Esophagus muscularis mucosa (tissue), 4 donors: ENCODE measurements at regions not wholly inside any gene's neighbourhood (a gene's known extent, or its start where the extent isn't known, plus 50 kb on each side); places are given as distances from the start of the nearest gene placed in this dataset.
A peak's percentile ranks its signal among the peaks of the same experiment; 100 is the strongest.

Source experiments
- DNase-seq: peaks from one replicate; pipeline ENCODE4 v3.0.0-alpha.2; 2017; ENCODE audit errors: extremely low spot score
- H3K27ac ChIP-seq, 4 donors: fragments of 200-600 bp; sonication (generic); replicated peaks in 1 of 4; 1 replicate in 3 of 4; 2 replicates in 1 of 4; pipeline ENCODE4 v1.5.1; 2016 to 2019; ENCODE audit warnings: mild to moderate bottlenecking in 1 of 4
- H3K27me3 ChIP-seq, 4 donors: fragments of 200-600 bp; sonication (generic); one replicate each; pipeline versions ENCODE4 v1.5.1 to v1.6.0; 2016 to 2019
- H3K36me3 ChIP-seq, 4 donors: fragments of 200-600 bp; sonication (generic); one replicate each; pipeline ENCODE4 v1.5.1; 2016 to 2019
- H3K4me1 ChIP-seq, 4 donors: fragments of 200-600 bp; sonication (generic); one replicate each; pipeline ENCODE4 v1.5.1; 2016 to 2019
- H3K4me3 ChIP-seq, 4 donors: fragments of 200-600 bp; sonication (generic); 1 replicate in 2 of 4; 2 replicates in 2 of 4; pipeline ENCODE4 v1.5.1; 2016 to 2019; ENCODE audit warnings: mild to moderate bottlenecking in 4 of 4, moderate library complexity in 1 of 4
- H3K9me3 ChIP-seq, 4 donors: fragments of 200-600 bp; sonication (generic); 1 replicate in 3 of 4; 2 replicates in 1 of 4; pipeline ENCODE4 v1.5.1; 2016 to 2019
- CTCF ChIP-seq, 3 experiments: fragments of 200-600 bp in 2 of 3; fragments of 450-650 bp in 1 of 3; sonication (generic) in 2 of 3; IDR thresholded peaks; one replicate each; pipeline ENCODE4 v1.5.1; 2017 to 2019; ENCODE audit warnings: antibody characterized with exemption in 3 of 3, mild to moderate bottlenecking in 2 of 3, moderate library complexity in 1 of 3
- EP300 ChIP-seq: sonication (generic); formaldehyde crosslinking; IDR thresholded peaks from one replicate; pipeline ENCODE4 v1.6.1; 2017; ENCODE audit warnings: antibody characterized with exemption
- POLR2A ChIP-seq: fragments of 450-650 bp; IDR thresholded peaks from one replicate; pipeline ENCODE4 v1.6.1; 2017; ENCODE audit warnings: antibody characterized with exemption, moderate library complexity, mild to moderate bottlenecking, low read depth
- POLR2AphosphoS5 ChIP-seq, 2 donors: sonication (generic); formaldehyde crosslinking; IDR thresholded peaks; one replicate each; pipeline ENCODE4 v1.6.1; 2017; ENCODE audit warnings: antibody characterized with exemption in 2 of 2
- WGBS: methylation state at CpG from one replicate; pipeline ENCODE4 v1.1.5; 2018; 5-methylcytosine and 5-hydroxymethylcytosine counted together
- intact Hi-C: fragments of 100-400 bp; cut with DNase I; formaldehyde crosslinking; loops from one replicate; pipeline ENCODE4 v1.15.1; 2023

DNA sequence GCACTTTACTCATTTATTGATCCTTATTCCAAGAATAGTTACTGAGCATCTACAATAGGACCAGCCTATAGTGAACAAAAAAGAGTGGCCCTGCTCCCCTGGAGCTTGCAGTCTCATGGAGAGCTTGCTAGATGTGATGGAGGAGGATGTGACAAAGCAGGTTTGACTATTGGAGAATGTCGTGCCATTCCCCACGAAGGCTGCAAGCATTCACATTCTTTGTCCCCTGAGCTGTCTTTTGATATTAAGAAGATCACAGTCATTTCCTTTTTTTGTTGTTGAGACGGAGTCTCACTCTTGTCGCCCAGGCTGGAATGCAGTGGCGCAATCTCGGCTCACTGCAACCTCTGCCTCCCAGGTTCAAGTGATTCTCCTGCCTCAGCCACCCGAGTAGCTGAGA, 115.0 kb upstream of the ADAMTS18 start:
- intact Hi-C loops, result no loop called here
- no peak overlapping the region for H3K27ac ChIP-seq
- no peaks in the 10 kb centered on the region for H3K9me3 ChIP-seq
- no peak overlapping the region for H3K4me3 ChIP-seq
- no peaks in the 10 kb centered on the region for H3K36me3 ChIP-seq
- TF ChIP-seq CTCF (IDR thresholded peaks at IDR 0.05) (no peak), POLR2AphosphoS5 (IDR thresholded peaks at IDR 0.05) (no peak), POLR2A (no peak), EP300 (no peak)
- DNase-seq, result no peak
- H3K4me1 ChIP-seq, result no peaks in the 10 kb centered on the region
- peaks cover 0 to 10% (median 0%) of the 10 kb centered on the region in 4 donors for H3K27me3 ChIP-seq
- WGBS, result 86% methylated on average over 7 of the region's 7 CpGs

GRCh38 chr16:77551357-77551756, 116.5 kb upstream of the ADAMTS18 start:
- H3K4me3 ChIP-seq, result no peak overlapping the region
- H3K36me3 ChIP-seq, result no peaks in the 10 kb centered on the region
- WGBS, result 77% methylated on average over 2 of the region's 2 CpGs
- intact Hi-C loops, result no loop called here
- no peaks in the 10 kb centered on the region for H3K4me1 ChIP-seq
- H3K9me3 ChIP-seq, result no peaks in the 10 kb centered on the region
- no peak overlapping the region for H3K27ac ChIP-seq
- no peak for DNase-seq
- peaks cover 0 to 18% (median 0%) of the 10 kb centered on the region in 4 donors for H3K27me3 ChIP-seq
- no peak for TF ChIP-seq POLR2A
- TF ChIP-seq POLR2AphosphoS5 (IDR thresholded peaks at IDR 0.05), result no peak
- no peak for TF ChIP-seq EP300
- TF ChIP-seq CTCF (IDR thresholded peaks at IDR 0.05), result no peak

- TF ChIP-seq EP300 (no peak), POLR2A (no peak), CTCF (IDR thresholded peaks at IDR 0.05) (no peak), POLR2AphosphoS5 (IDR thresholded peaks at IDR 0.05) (no peak)
- Histone ChIP-seq H3K36me3 (no peaks in the 10 kb centered on the region), H3K9me3 (no peaks in the 10 kb centered on the region), H3K27me3 (peaks cover 0 to 18% (median 0%) of the 10 kb centered on the region in 4 donors), H3K4me1 (no peaks in the 10 kb centered on the region), H3K27ac (no peak overlapping the region), H3K4me3 (no peak overlapping the region)
- intact Hi-C loops, result no loop called here
- DNase-seq, result peak; percentile 62
- 58% methylated on average over 7 of the region's 9 CpGs for WGBS
Measured at GRCh38 chr16:77553130-77553529, 118.3 kb upstream of the ADAMTS18 start.

GRCh38 chr16:77555126-77555525, 120.3 kb upstream of the ADAMTS18 start:
- intact Hi-C loops, result no loop called here
- TF ChIP-seq CTCF (IDR thresholded peaks at IDR 0.05) (no peak), POLR2AphosphoS5 (IDR thresholded peaks at IDR 0.05) (no peak), EP300 (no peak), POLR2A (no peak)
- 77% methylated on average over 1 of the region's 1 CpG for WGBS

DNA sequence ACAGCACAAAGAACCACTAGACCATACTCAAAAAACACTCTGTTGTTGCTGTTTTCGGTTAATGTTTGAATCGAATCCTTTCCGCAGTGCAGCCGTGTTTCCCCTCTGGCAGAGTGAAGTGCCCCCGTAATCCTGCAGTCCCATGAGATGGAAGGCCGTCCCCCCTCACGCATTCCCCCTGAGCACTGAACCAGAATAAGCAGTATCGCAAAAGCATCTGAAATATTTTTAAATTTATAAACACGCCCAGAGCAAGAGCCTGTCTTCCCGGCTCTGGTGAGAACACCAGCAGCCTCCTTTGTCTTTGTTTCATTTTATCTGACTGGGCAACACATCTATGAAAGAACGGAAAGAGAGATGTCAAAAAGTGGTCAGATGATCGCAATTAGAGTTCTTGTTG, 121.0 kb upstream of the ADAMTS18 start:
- TF ChIP-seq POLR2AphosphoS5 (IDR thresholded peaks at IDR 0.05) (no peak), CTCF (IDR thresholded peaks at IDR 0.05) (no peak), POLR2A (no peak), EP300 (no peak)
- intact Hi-C loops, result no loop called here
- Histone ChIP-seq H3K27me3 (peaks cover 0 to 18% (median 0%) of the 10 kb centered on the region in 4 donors), H3K36me3 (no peaks in the 10 kb centered on the region), H3K4me3 (no peak overlapping the region), H3K27ac (no peak overlapping the region), H3K4me1 (no peaks in the 10 kb centered on the region), H3K9me3 (no peaks in the 10 kb centered on the region)
- no peak for DNase-seq
- WGBS, result 44% methylated on average over 12 of the region's 12 CpGs

More at GRCh38 chr16:77555126-77555525, 120.3 kb upstream of the ADAMTS18 start:
- Histone ChIP-seq H3K4me1 (no peaks in the 10 kb centered on the region), H3K36me3 (no peaks in the 10 kb centered on the region), H3K4me3 (no peak overlapping the region), H3K9me3 (no peaks in the 10 kb centered on the region), H3K27ac (no peak overlapping the region), H3K27me3 (peaks cover 0 to 18% (median 0%) of the 10 kb centered on the region in 4 donors)
- DNase-seq, result no peak
